Activated naive CD8-positive, alpha-beta T cell (primary cell): ENCODE measurements at regions not wholly inside any gene's neighbourhood (a gene's known extent, or its start where the extent isn't known, plus 50 kb on each side); places are given as distances from the start of the nearest gene placed in this dataset.

Source experiments
- H3K27ac Mint-ChIP-seq: one replicate; pipeline ENCODE4 v1.8.0; 2021; ENCODE audit warnings: mixed read lengths
- H3K27me3 Mint-ChIP-seq: one replicate; pipeline ENCODE4 v1.8.0; 2021; ENCODE audit warnings: mixed read lengths
- H3K36me3 Mint-ChIP-seq: one replicate; pipeline ENCODE4 v1.8.0; 2021; ENCODE audit warnings: mixed read lengths
- H3K4me1 Mint-ChIP-seq: one replicate; pipeline ENCODE4 v1.8.0; 2021; ENCODE audit warnings: low read depth, mixed read lengths
- H3K4me3 Mint-ChIP-seq: one replicate; pipeline ENCODE4 v1.8.0; 2021; ENCODE audit warnings: mild to moderate bottlenecking, mixed read lengths
- H3K9me3 Mint-ChIP-seq: one replicate; pipeline ENCODE4 v1.8.0; 2021; ENCODE audit warnings: low read depth, mixed read lengths

DNA sequence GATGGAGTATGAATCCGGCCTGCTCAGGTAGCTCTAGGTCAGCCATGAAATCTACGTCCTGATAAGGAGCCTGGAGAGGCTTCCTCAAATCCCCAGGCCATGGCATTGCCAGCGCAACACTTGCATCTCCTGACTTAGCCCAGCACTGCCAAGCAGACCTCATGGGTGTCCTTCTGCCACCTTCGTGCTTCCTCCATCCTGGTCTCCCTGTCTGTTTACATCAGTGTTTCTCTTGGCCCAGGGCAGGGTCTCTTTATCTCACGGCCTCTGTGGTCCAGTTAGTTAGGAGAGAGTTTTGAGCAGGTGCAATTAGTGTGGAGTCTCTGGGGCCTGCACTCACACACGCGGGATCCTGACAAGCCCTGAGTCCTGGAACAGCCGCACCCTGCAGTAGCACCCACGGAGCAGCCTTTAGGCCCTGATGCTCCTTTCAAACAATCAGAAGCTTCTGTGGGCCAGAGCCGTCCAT lies 193.1 kb upstream of the ARL4C start:
- peaks cover 17% of the 10 kb centered on the region for H3K27me3 Mint-ChIP-seq

GRCh38 chr2:234687718-234688475 lies 191.0 kb upstream of the ARL4C start:
- H3K4me3 Mint-ChIP-seq, result no peak overlapping the region
- H3K4me1 Mint-ChIP-seq, result no peaks in the 10 kb centered on the region
- no peaks in the 10 kb centered on the region for H3K36me3 Mint-ChIP-seq
- no peak overlapping the region for H3K27ac Mint-ChIP-seq
- H3K9me3 Mint-ChIP-seq, result no peaks in the 10 kb centered on the region
- peaks cover 11% of the 10 kb centered on the region for H3K27me3 Mint-ChIP-seq

More for the DNA sequence above, 193.1 kb upstream of the ARL4C start:
- Mint-ChIP-seq H3K4me1 (peaks cover 6% of the 10 kb centered on the region), H3K9me3 (no peaks in the 10 kb centered on the region), H3K4me3 (no peak overlapping the region), H3K27ac (no peak overlapping the region), H3K36me3 (no peaks in the 10 kb centered on the region)

DNA sequence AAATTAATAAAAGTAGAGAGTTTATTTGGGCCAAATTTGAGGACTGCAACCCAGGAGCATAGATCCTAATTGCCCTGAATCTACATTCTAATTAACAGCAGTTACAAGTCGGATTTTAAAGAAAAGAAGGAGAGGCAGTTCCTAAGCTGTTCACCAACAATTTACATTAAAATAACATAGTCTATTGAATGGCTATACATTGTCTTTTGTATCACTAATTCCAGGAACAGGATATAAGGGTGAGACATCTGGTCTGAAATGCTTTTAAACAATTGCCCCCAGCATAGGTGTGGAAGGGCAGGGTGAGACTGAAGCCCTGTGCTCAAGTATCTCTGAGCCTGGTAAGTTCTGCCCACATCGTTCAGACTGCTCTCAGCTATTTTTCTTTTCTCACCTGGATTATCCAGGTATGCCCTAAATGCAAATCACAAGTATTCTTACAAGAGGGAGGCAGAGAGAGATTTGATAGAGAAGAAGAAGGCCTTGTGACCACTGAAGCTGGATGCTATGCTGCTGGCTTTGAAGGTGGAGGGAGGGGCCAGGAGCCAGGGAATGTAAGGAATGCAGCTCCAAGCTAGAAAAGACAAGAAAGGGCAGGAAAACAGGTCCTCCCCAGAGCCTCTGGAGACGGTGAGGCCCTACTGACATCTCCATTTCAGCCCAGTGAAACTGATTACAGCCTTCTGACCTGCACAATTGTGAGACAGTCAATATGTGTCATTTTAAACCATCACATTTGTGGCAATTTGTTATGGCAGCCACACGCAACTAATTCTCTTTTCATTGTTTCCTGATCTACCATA lies 189.4 kb upstream of the ARL4C start:
- Mint-ChIP-seq H3K36me3 (no peaks in the 10 kb centered on the region), H3K9me3 (no peaks in the 10 kb centered on the region), H3K27me3 (peaks cover 8% of the 10 kb centered on the region), H3K27ac (no peak overlapping the region), H3K4me1 (no peaks in the 10 kb centered on the region), H3K4me3 (no peak overlapping the region)

DNA sequence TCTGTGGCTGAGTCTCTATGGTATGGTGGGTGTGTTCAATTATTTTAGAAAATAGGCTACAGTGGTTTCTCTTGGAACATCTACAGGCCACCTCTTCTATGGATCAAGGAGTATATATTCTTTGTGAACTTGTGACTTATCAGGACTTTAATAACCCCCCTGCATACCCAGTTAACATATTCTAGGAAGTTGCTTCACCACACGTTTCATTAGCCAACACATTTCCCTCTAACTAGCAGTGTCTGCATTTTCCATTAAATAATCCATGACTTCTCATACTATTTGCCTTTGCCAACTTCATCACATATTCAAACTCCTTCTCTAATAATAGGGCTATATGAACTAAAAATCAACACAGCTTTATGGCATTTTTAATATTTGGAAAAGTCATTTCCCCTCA lies 187.6 kb upstream of the ARL4C start:
- Mint-ChIP-seq H3K4me3 (no peak overlapping the region), H3K9me3 (no peaks in the 10 kb centered on the region), H3K36me3 (no peaks in the 10 kb centered on the region), H3K27ac (no peak overlapping the region), H3K4me1 (no peaks in the 10 kb centered on the region), H3K27me3 (peaks cover 4% of the 10 kb centered on the region)

DNA sequence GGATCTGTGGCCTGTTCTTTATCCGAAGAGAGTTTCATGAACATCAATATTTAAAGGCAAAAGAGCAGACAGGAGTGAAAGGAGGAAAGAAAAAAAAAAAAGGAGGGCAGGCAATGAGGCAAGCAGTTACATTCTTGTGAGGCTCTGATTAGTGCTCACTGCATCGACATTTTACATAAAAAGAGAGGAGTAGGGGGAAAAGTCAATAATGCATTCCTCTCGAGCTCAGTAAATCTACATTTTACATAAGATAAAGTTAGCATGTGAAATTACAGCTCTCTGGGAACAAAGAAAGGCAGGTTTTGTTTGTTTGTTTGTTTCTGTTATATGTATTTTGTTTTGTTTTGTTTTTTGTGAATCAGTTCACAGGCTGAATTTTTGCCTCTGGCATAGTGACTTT lies 187.1 kb upstream of the ARL4C start:
- Mint-ChIP-seq H3K36me3 (no peaks in the 10 kb centered on the region), H3K9me3 (no peaks in the 10 kb centered on the region), H3K4me3 (no peak overlapping the region), H3K4me1 (no peaks in the 10 kb centered on the region), H3K27ac (no peak overlapping the region), H3K27me3 (peaks cover 4% of the 10 kb centered on the region)

GRCh38 chr2:234682492-234683228 lies 185.8 kb upstream of the ARL4C start:
- Mint-ChIP-seq H3K4me3 (no peak overlapping the region), H3K4me1 (no peaks in the 10 kb centered on the region), H3K27me3 (peaks cover 4% of the 10 kb centered on the region), H3K36me3 (no peaks in the 10 kb centered on the region), H3K27ac (no peak overlapping the region), H3K9me3 (no peaks in the 10 kb centered on the region)

DNA sequence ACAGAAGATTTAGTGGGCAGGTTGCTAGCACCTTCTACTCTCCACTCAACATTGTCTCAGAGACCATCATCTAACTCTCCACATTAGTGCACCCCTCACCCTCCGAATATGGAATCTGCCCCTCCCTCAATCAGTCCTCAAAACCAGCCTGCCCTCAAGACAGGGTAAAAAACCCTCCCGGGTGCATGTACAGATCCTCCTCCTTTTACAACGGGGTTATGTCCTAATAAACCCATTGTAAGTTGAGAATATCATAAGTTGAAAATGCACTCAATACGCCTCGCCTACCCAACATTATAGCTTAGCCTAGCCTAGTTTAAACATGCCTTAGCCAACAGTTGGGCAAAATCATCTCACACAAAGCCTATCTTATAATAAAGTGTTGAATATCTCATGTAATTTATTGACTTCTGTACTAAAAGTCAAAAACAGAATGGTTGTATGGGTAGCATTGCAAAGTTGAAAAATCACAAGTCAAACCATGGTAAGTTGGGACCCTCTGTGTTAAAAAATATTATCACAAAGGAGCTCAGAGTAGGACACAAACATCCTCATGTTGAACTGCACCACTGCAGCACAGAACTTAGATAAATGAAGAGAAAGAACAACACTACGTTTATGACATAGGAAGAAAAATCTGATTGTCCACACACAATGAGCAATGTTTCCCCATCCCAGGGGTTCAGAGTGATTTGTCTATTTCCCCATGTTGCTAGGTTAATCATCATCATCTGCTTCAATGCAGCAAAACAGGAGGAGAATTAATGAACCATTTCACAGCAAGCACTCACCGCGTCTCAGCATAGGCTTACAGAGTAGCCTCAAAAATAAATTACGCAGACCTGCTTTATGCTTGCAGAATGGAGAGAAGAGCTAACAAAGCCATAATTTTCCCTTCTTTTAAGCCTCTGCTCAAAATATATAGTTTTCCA lies 184.1 kb upstream of the ARL4C start:
- Mint-ChIP-seq H3K36me3 (no peaks in the 10 kb centered on the region), H3K27ac (no peak overlapping the region), H3K9me3 (no peaks in the 10 kb centered on the region), H3K4me3 (no peak overlapping the region), H3K4me1 (no peaks in the 10 kb centered on the region), H3K27me3 (no peaks in the 10 kb centered on the region)

- no peak overlapping the region for H3K27ac Mint-ChIP-seq
- H3K27me3 Mint-ChIP-seq, result no peaks in the 10 kb centered on the region
- H3K36me3 Mint-ChIP-seq, result no peaks in the 10 kb centered on the region
- no peak overlapping the region for H3K4me3 Mint-ChIP-seq
- H3K4me1 Mint-ChIP-seq, result no peaks in the 10 kb centered on the region
- no peaks in the 10 kb centered on the region for H3K9me3 Mint-ChIP-seq
These were observed 183.1 kb upstream of the ARL4C start for GRCh38 chr2:234679741-234680687.

- Mint-ChIP-seq H3K4me1 (no peaks in the 10 kb centered on the region), H3K36me3 (no peaks in the 10 kb centered on the region), H3K27me3 (no peaks in the 10 kb centered on the region), H3K27ac (no peak overlapping the region), H3K9me3 (no peaks in the 10 kb centered on the region), H3K4me3 (no peak overlapping the region)
These were observed 182.4 kb upstream of the ARL4C start for GRCh38 chr2:234679301-234679740.

DNA sequence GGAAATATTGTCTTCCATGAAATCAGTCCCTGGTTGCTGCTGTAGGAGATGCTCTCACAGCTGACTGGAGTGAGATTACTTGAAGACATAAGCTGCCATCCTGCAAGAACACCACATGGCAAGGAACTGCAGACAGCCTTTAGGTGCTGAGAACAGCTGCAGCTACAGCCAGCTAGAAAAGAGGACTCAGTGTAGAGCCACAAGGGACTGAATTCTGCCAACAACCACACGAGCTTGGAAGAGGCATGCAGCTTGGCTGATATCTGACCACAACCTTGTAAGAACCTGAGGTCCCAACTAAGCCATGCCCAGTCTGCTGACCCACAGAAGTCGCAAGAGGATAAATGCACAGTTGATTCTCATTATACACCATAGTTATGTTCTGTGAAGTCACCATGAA lies 181.8 kb upstream of the ARL4C start:
- Mint-ChIP-seq H3K4me3 (no peak overlapping the region), H3K9me3 (no peaks in the 10 kb centered on the region), H3K27ac (no peak overlapping the region), H3K4me1 (no peaks in the 10 kb centered on the region), H3K36me3 (no peaks in the 10 kb centered on the region), H3K27me3 (no peaks in the 10 kb centered on the region)

DNA sequence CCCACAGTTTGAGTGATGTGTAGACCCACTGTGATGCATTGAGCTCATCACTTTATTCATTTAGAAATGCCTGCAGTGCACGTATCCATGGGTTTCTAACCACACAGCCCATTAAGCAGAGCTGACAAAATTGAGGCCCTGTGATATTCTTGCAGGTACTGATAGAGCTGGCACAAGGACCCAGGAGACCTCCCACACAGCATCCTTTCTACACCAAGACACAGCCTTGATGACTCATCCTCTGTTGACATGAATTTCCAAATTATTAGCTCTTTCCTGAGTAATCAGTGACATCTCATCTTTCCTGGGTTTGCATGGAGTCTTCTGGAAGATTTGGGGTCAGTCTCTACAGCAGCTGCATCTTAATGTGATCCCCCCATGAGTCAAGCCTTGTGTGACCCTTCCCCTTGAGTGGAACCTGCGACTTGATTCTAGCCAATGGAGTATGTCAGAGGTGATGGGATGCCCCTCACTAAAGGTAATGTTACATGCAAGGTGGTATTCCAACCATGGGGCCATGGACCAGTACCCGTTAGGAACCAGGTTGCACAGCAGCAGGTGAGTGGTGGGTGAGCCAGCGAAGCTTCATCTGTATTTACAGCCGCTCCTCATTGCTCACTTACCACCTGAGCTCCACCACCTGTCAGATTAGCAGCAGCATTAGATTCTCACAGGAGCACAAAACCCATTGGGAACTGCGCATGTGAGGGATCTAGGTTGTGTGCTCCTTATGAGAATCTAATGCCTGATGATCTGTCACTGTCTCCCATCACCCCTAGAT lies 181.1 kb upstream of the ARL4C start:
- H3K27me3 Mint-ChIP-seq, result peaks cover 4% of the 10 kb centered on the region
- H3K36me3 Mint-ChIP-seq, result no peaks in the 10 kb centered on the region
- H3K9me3 Mint-ChIP-seq, result no peaks in the 10 kb centered on the region
- no peak overlapping the region for H3K27ac Mint-ChIP-seq
- H3K4me3 Mint-ChIP-seq, result no peak overlapping the region
- H3K4me1 Mint-ChIP-seq, result no peaks in the 10 kb centered on the region

- no peaks in the 10 kb centered on the region for H3K9me3 Mint-ChIP-seq
- H3K36me3 Mint-ChIP-seq, result no peaks in the 10 kb centered on the region
- H3K27ac Mint-ChIP-seq, result no peak overlapping the region
- H3K4me1 Mint-ChIP-seq, result no peaks in the 10 kb centered on the region
- H3K27me3 Mint-ChIP-seq, result peaks cover 4% of the 10 kb centered on the region
- H3K4me3 Mint-ChIP-seq, result no peak overlapping the region
These were observed 180.0 kb upstream of the ARL4C start for GRCh38 chr2:234676783-234677450.
